ENCODE measurements at regions not wholly inside any gene's neighbourhood (a gene's known extent, or its start where the extent isn't known, plus 50 kb on each side); places are given as distances from the start of the nearest gene placed in this dataset.

DNA sequence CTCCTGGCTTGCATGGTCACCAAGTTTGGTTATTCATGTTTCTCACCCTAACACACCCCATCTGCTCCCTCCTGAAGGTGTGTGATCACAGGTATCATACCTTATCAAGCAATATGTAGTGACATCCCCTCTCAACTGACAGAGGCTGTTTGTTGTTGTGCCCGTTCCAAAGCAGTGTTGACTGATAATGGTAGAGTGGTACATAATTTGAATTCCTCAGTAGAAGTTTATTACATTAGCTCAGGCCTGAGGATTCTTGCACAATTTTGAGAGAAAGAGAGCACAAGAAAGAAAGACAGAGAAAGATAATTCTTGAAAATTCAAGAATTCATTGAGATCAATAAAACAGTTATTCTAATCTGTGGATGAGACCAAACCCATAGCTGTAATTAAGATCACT, 69.1 kb upstream of the SATB1 start:
- Histone ChIP-seq H3K4me3 (no peak overlapping the region), H3K27ac (no peak overlapping the region), H4K20me1 (ENCODE audit: insufficient read depth) (no peaks in the 10 kb centered on the region), H3K36me3 (ENCODE audit: low read depth) (no peaks in the 10 kb centered on the region), H3K4me2 (no peak overlapping the region), H3K79me2 (ENCODE audit: low read depth) (no peaks in the 10 kb centered on the region), H2AFZ (no peak overlapping the region), H3K4me1 (replicated peaks; ENCODE audit: insufficient read depth) (no peaks in the 10 kb centered on the region), H3F3A (ENCODE audit: insufficient read depth, low read depth) (no peaks in the 10 kb centered on the region), H3K27me3 (ENCODE audit: insufficient read depth, low read depth) (no peaks in the 10 kb centered on the region), H3K9me2 (ENCODE audit: insufficient read depth) (no peaks in the 10 kb centered on the region), H3K9me3 (ENCODE audit: insufficient read depth, low read depth) (no peaks in the 10 kb centered on the region)
- no TSS peak for BruUV-seq (replicated peaks)
- no peak for DNase-seq
- ChIA-PET POLR2A (ENCODE audit: unreplicated experiment) (no interaction called here), CTCF (no interaction called here)
- TF ChIP-seq CTCF (conservative IDR thresholded peaks at IDR 0.05) = no peak
- no peak for TF ChIP-seq EZH2 (IDR thresholded peaks at IDR 0.05; ENCODE audit: low read depth)
- intact Hi-C loops (cut with micrococcal nuclease; ENCODE audit: unreplicated experiment) = no loop called here

GRCh38 chr3:18489939-18490338, 64.8 kb upstream of the SATB1 start:
- ChIA-PET POLR2A (ENCODE audit: unreplicated experiment) (no interaction called here), CTCF (no interaction called here)
- Histone ChIP-seq H3K9me2 (ENCODE audit: insufficient read depth) (no peaks in the 10 kb centered on the region), H3K4me1 (replicated peaks; ENCODE audit: insufficient read depth) (no peaks in the 10 kb centered on the region), H3F3A (ENCODE audit: insufficient read depth, low read depth) (no peaks in the 10 kb centered on the region), H3K4me2 (no peak overlapping the region), H4K20me1 (ENCODE audit: insufficient read depth) (no peaks in the 10 kb centered on the region), H3K79me2 (ENCODE audit: low read depth) (no peaks in the 10 kb centered on the region), H3K9me3 (ENCODE audit: insufficient read depth, low read depth) (no peaks in the 10 kb centered on the region), H3K27ac (no peak overlapping the region), H2AFZ (no peak overlapping the region), H3K36me3 (ENCODE audit: low read depth) (no peaks in the 10 kb centered on the region), H3K4me3 (no peak overlapping the region), H3K27me3 (ENCODE audit: insufficient read depth, low read depth) (no peaks in the 10 kb centered on the region)
- no TSS peak for BruUV-seq (replicated peaks)
- no peak for TF ChIP-seq CTCF (conservative IDR thresholded peaks at IDR 0.05)
- no peak for TF ChIP-seq EZH2 (IDR thresholded peaks at IDR 0.05; ENCODE audit: low read depth)
- intact Hi-C loops (cut with micrococcal nuclease; ENCODE audit: unreplicated experiment) = no loop called here
- DNase-seq = no peak

- TF ChIP-seq EZH2 (IDR thresholded peaks at IDR 0.05; ENCODE audit: low read depth) (no peak), CTCF (conservative IDR thresholded peaks at IDR 0.05) (no peak)
- Histone ChIP-seq H2AFZ (peak overlapping the region; percentile 11; the same call in 1 of the 2 replicates), H3F3A (ENCODE audit: insufficient read depth, low read depth) (no peaks in the 10 kb centered on the region), H3K4me2 (no peak overlapping the region), H4K20me1 (ENCODE audit: insufficient read depth) (no peaks in the 10 kb centered on the region), H3K4me3 (no peak overlapping the region), H3K9me2 (ENCODE audit: insufficient read depth) (no peaks in the 10 kb centered on the region), H3K4me1 (replicated peaks; ENCODE audit: insufficient read depth) (no peaks in the 10 kb centered on the region), H3K27ac (no peak overlapping the region), H3K79me2 (ENCODE audit: low read depth) (no peaks in the 10 kb centered on the region), H3K9me3 (ENCODE audit: insufficient read depth, low read depth) (no peaks in the 10 kb centered on the region), H3K27me3 (ENCODE audit: insufficient read depth, low read depth) (no peaks in the 10 kb centered on the region), H3K36me3 (ENCODE audit: low read depth) (no peaks in the 10 kb centered on the region)
- DNase-seq = no peak
- BruUV-seq (replicated peaks) = no TSS peak
- CTCF ChIA-PET = no interaction called here
- intact Hi-C loops (cut with micrococcal nuclease; ENCODE audit: unreplicated experiment) = no loop called here
- POLR2A ChIA-PET (ENCODE audit: unreplicated experiment) = no interaction called here
Measured at GRCh38 chr3:18483226-18483625, 58.1 kb upstream of the SATB1 start.
